ENCODE measurements at regions not wholly inside any gene's neighbourhood (a gene's known extent, or its start where the extent isn't known, plus 50 kb on each side); places are given as distances from the start of the nearest gene placed in this dataset.
"Not testable (repeated sequence)": the region's sequence is repeated elsewhere in the genome, so short reads cannot be mapped to it uniquely, and the experiment has no call there.

- ATAC-seq = no peak
These were observed 81.1 kb downstream of the XRCC2 start for GRCh38 chr7:152594801-152595200.

- no peak for ATAC-seq
These were observed 84.0 kb downstream of the XRCC2 start for GRCh38 chr7:152591976-152592375.

- ATAC-seq = no peak
These were observed 85.5 kb downstream of the XRCC2 start for GRCh38 chr7:152590481-152590880.

- not testable (repeated sequence) for ATAC-seq
These were observed 86.1 kb downstream of the XRCC2 start for GRCh38 chr7:152589821-152590220.

- ATAC-seq = no peak
These were observed 87.6 kb downstream of the XRCC2 start for GRCh38 chr7:152588350-152588749.

- no peak for ATAC-seq
These were observed 88.6 kb downstream of the XRCC2 start for GRCh38 chr7:152587366-152587765.

- no peak for ATAC-seq
These were observed 92.9 kb downstream of the XRCC2 start for GRCh38 chr7:152583006-152583405.

- ATAC-seq = no peak
These were observed 96.9 kb downstream of the XRCC2 start for GRCh38 chr7:152579070-152579469.

- ATAC-seq = no peak
These were observed 98.6 kb downstream of the XRCC2 start for GRCh38 chr7:152577339-152577738.

- ATAC-seq = peak in 1 of 2 donors; percentile 41
These were observed 100.9 kb downstream of the XRCC2 start for GRCh38 chr7:152574892-152575548.

- ATAC-seq = not testable (repeated sequence)
These were observed 102.8 kb downstream of the XRCC2 start for GRCh38 chr7:152573186-152573585.

GRCh38 chr7:152572101-152572500, 103.8 kb downstream of the XRCC2 start:
- no peak for ATAC-seq

- no peak for ATAC-seq
These were observed 104.9 kb downstream of the XRCC2 start for GRCh38 chr7:152571068-152571467.

- no peak for ATAC-seq
These were observed 107.0 kb downstream of the XRCC2 start for GRCh38 chr7:152568972-152569371.

- ATAC-seq = no peak
These were observed 110.2 kb downstream of the XRCC2 start for GRCh38 chr7:152565731-152566130.

GRCh38 chr7:152564656-152565250, 111.2 kb downstream of the XRCC2 start:
- ATAC-seq = no peak

- ATAC-seq = no peak
These were observed 119.8 kb downstream of the XRCC2 start for GRCh38 chr7:152556013-152556755.

GRCh38 chr7:152553671-152554317, 118.0 kb upstream of the KMT2C start:
- no peak for ATAC-seq

- no peak for ATAC-seq
These were observed 115.7 kb upstream of the KMT2C start for GRCh38 chr7:152551304-152552036.

GRCh38 chr7:152544971-152545619, 109.3 kb upstream of the KMT2C start:
- ATAC-seq = no peak

GRCh38 chr7:152544481-152544927, 108.7 kb upstream of the KMT2C start:
- no peak for ATAC-seq

GRCh38 chr7:152543799-152544198, 108.0 kb upstream of the KMT2C start:
- ATAC-seq = no peak
